Sigmoid colon (tissue), 6 donors: ENCODE measurements at regions not wholly inside any gene's neighbourhood (a gene's known extent, or its start where the extent isn't known, plus 50 kb on each side); places are given as distances from the start of the nearest gene placed in this dataset.
"Not testable (repeated sequence)": the region's sequence is repeated elsewhere in the genome, so short reads cannot be mapped to it uniquely, and the experiment has no call there.

Experiments used
- DNase-seq: peaks from one replicate; pipeline ENCODE4 v3.0.0-alpha.2; 2019
- H3K27ac ChIP-seq, 4 donors: fragments of 200-600 bp; sonication (generic); one replicate each; pipeline ENCODE4 v1.5.1; 2016 to 2019; ENCODE audit warnings: mild to moderate bottlenecking in 1 of 4
- H3K27me3 ChIP-seq, 3 donors: fragments of 200-600 bp; sonication (generic); one replicate each; pipeline ENCODE4 v1.5.1; 2019; ENCODE audit warnings: mild to moderate bottlenecking in 1 of 3
- H3K36me3 ChIP-seq, 4 donors: fragments of 200-600 bp; sonication (generic); one replicate each; pipeline ENCODE4 v1.5.1; 2016 to 2019
- H3K4me1 ChIP-seq, 4 donors: fragments of 200-600 bp; sonication (generic); one replicate each; pipeline ENCODE4 v1.5.1; 2017 to 2019
- H3K4me3 ChIP-seq, 4 donors: fragments of 200-600 bp; sonication (generic); one replicate each; pipeline ENCODE4 v1.5.1; 2017 to 2019; ENCODE audit warnings: mild to moderate bottlenecking in 2 of 4, moderate library complexity in 1 of 4
- H3K9me3 ChIP-seq, 4 donors: fragments of 200-600 bp in 3 of 4; sonication (generic) in 3 of 4; one replicate each; pipeline versions ENCODE4 v1.5.1 to v1.6.1; 2013 to 2019
- CTCF ChIP-seq, 4 experiments: fragments of 450-650 bp in 3 of 4; fragments of 200-600 bp in 1 of 4; IDR thresholded peaks; one replicate each; pipeline ENCODE4 v1.5.1; 2016 to 2019; ENCODE audit warnings: antibody characterized with exemption in 4 of 4, mild to moderate bottlenecking in 3 of 4, moderate library complexity in 2 of 4
- EP300 ChIP-seq, 4 donors: sonication (generic); formaldehyde crosslinking; IDR thresholded peaks; one replicate each; pipeline ENCODE4 v1.6.1; 2017; ENCODE audit warnings: antibody characterized with exemption in 4 of 4
- POLR2A ChIP-seq, 2 donors: fragments of 450-650 bp; IDR thresholded peaks; one replicate each; pipeline ENCODE4 v1.6.1; 2016; ENCODE audit warnings: antibody characterized with exemption in 2 of 2, mild to moderate bottlenecking in 2 of 2, moderate library complexity in 2 of 2
- POLR2AphosphoS5 ChIP-seq, 4 donors: sonication (generic); formaldehyde crosslinking; IDR thresholded peaks; one replicate each; pipeline ENCODE4 v1.6.1; 2017; ENCODE audit warnings: antibody characterized with exemption in 4 of 4
- WGBS, 2 donors: extraction: QIAGEN DNeasy Blood & Tissue Kit; methylation state at CpG; one replicate each; pipeline ENCODE4 v1.1.7; 2013; 5-methylcytosine and 5-hydroxymethylcytosine counted together
- intact Hi-C: fragments of 100-400 bp; cut with DNase I; formaldehyde crosslinking; loops from one replicate; pipeline ENCODE4 v1.15.1; 2023
- donor health status: healthy with polysubstance abuse.
- donor health status: healthy.

- WGBS, 2 donors, result 90 to 95% methylated on average over 4 of the region's 4 CpGs
- Histone ChIP-seq H3K36me3 (no peaks in the 10 kb centered on the region), H3K27ac (no peak overlapping the region), H3K27me3 (no peaks in the 10 kb centered on the region), H3K4me1 (no peaks in the 10 kb centered on the region), H3K4me3 (no peak overlapping the region), H3K9me3 (no peaks in the 10 kb centered on the region)
- TF ChIP-seq EP300 (IDR thresholded peaks at IDR 0.05) (no peak), POLR2AphosphoS5 (IDR thresholded peaks at IDR 0.05) (no peak), CTCF (IDR thresholded peaks at IDR 0.05) (no peak)
- intact Hi-C loops, result no loop called here
- no peak for DNase-seq
These were observed 116.9 kb downstream of the FAM161A start for GRCh38 chr2:61736953-61737352.

DNA sequence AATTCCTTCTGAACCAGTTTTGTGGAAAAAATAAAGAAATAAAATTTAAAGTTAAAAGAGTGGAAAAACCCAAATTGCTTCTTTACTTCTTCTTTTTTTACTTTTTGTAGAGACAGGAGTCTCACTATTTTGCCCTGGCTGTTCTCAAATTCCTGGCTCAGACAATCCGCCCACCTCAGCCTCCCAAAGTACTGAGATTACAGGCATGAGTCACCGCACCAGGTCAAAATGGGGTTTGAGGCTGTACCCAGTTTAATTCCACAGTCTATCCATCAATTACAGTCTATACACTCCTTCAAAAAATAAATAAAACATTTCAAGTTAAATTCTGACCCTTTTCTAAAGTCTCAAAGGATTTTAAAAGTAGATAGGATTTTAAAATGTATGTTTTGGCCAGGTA lies 120.3 kb downstream of the FAM161A start:
- 95 to 96% methylated on average over 2 of the region's 2 CpGs for WGBS, 2 donors
- H3K27me3 ChIP-seq, result no peaks in the 10 kb centered on the region
- H3K9me3 ChIP-seq, result no peaks in the 10 kb centered on the region
- intact Hi-C loops, result no loop called here
- no peak for DNase-seq
- H3K27ac ChIP-seq, result no peak overlapping the region
- H3K4me1 ChIP-seq, result no peaks in the 10 kb centered on the region
- no peak overlapping the region for H3K4me3 ChIP-seq
- no peak for TF ChIP-seq EP300 (IDR thresholded peaks at IDR 0.05)
- TF ChIP-seq POLR2AphosphoS5 (IDR thresholded peaks at IDR 0.05), result no peak
- no peak for TF ChIP-seq CTCF (IDR thresholded peaks at IDR 0.05)
- TF ChIP-seq POLR2A (IDR thresholded peaks at IDR 0.05), result no peak
- H3K36me3 ChIP-seq, result no peaks in the 10 kb centered on the region

DNA sequence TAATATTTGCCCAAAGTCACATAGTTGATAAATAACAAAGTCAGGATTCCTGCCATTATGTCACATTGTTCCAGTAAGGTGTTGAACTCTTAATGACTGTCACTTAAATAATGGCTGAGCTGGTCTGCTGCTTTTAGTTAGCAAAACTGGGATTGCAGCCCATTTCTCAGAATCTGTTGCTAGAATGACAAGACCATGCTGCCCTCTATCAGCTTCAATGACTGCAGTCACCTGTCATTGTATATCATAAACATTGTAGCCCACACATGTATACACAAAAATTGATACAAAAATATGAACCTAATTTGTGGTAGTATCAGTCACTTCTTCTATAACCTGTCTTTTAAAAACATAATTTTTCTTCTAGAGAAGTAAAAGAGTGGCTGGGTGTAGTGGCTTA lies 121.1 kb downstream of the FAM161A start:
- no peaks in the 10 kb centered on the region for H3K36me3 ChIP-seq
- intact Hi-C loops, result no loop called here
- H3K27me3 ChIP-seq, result no peaks in the 10 kb centered on the region
- H3K4me3 ChIP-seq, result no peak overlapping the region
- no peak for DNase-seq
- H3K4me1 ChIP-seq, result no peaks in the 10 kb centered on the region
- no peak for TF ChIP-seq CTCF (IDR thresholded peaks at IDR 0.05)
- TF ChIP-seq POLR2AphosphoS5 (IDR thresholded peaks at IDR 0.05), result no peak
- no peak for TF ChIP-seq POLR2A (IDR thresholded peaks at IDR 0.05)
- H3K27ac ChIP-seq, result no peak overlapping the region
- H3K9me3 ChIP-seq, result no peaks in the 10 kb centered on the region

DNA sequence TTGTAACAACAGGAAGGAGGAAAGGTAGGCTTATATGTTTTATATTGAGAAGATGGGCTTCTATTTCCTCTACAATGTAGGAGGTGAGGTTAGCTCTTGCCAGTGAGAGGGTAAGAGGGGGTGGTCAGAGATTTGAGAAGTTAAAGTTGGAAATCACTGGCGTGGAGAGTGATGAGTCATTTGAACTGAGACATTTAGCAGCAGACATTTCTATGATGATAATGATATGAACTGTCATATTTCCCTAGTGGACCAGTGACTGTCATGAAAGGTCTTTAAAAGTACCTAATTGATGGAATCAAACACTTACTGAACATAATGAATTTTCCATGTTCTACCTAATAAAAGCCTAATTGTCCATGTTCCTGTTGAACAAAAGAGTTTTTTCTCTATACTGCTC lies 126.1 kb downstream of the FAM161A start:
- intact Hi-C loops, result no loop called here
- TF ChIP-seq CTCF (IDR thresholded peaks at IDR 0.05) (no peak), EP300 (IDR thresholded peaks at IDR 0.05) (no peak), POLR2AphosphoS5 (IDR thresholded peaks at IDR 0.05) (no peak), POLR2A (IDR thresholded peaks at IDR 0.05) (no peak)
- no peaks in the 10 kb centered on the region for H3K27me3 ChIP-seq
- no peak for DNase-seq
- no peaks in the 10 kb centered on the region for H3K9me3 ChIP-seq
- no peak overlapping the region for H3K4me3 ChIP-seq
- 62 to 79% methylated on average over 1 of the region's 1 CpG for WGBS, 2 donors
- H3K27ac ChIP-seq, result no peak overlapping the region
- no peaks in the 10 kb centered on the region for H3K4me1 ChIP-seq
- no peaks in the 10 kb centered on the region for H3K36me3 ChIP-seq

GRCh38 chr2:61726456-61727209 lies 127.2 kb downstream of the FAM161A start:
- Histone ChIP-seq H3K36me3 (no peaks in the 10 kb centered on the region), H3K9me3 (no peaks in the 10 kb centered on the region), H3K4me3 (no peak overlapping the region), H3K27ac (no peak overlapping the region), H3K4me1 (no peaks in the 10 kb centered on the region), H3K27me3 (no peaks in the 10 kb centered on the region)
- 93 to 100% methylated on average over 1 of the region's 1 CpG for WGBS, 2 donors
- intact Hi-C loops, result no loop called here
- TF ChIP-seq POLR2A (IDR thresholded peaks at IDR 0.05) (no peak), POLR2AphosphoS5 (IDR thresholded peaks at IDR 0.05) (no peak), EP300 (IDR thresholded peaks at IDR 0.05) (no peak), CTCF (IDR thresholded peaks at IDR 0.05) (no peak)
- no peak for DNase-seq

DNA sequence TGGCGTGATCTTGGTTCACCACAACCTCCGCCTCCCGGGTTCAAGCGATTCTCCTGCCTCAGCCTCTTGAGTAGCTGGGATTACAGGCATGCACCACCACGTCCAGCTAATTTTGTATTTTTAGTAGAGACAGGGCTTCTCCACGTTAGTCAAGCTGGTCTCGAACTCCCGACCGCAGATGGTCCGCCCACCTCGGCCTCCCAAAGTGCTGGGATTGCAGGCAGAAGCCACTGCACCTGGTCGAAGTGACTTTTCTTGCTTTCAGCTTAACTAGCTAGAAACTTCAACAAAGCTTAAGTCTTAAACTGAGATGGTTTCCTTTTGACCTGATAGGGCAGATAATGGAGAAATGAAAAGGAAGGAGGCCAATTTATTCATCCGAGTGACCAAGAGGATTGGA lies 130.5 kb downstream of the FAM161A start:
- WGBS, 2 donors, result 94% methylated on average over 13 of the region's 13 CpGs
- H3K4me3 ChIP-seq, H3K36me3 ChIP-seq, H3K27ac ChIP-seq, H3K4me1 ChIP-seq, intact Hi-C loops, H3K27me3 ChIP-seq, H3K9me3 ChIP-seq, DNase-seq: not testable (repeated sequence)
